Pancreas (tissue), 10 donors: ENCODE measurements at regions not wholly inside any gene's neighbourhood (a gene's known extent, or its start where the extent isn't known, plus 50 kb on each side); places are given as distances from the start of the nearest gene placed in this dataset.

Experiments used
- ATAC-seq, 4 donors: fragments of 200-7000 bp; cut with Tn5 transposase; one replicate each; pipeline versions ENCODE4 v1.8.0 to v1.9.1; 2020; ENCODE audit warnings: mild to moderate bottlenecking in 4 of 4, moderate library complexity in 4 of 4
- DNase-seq, 6 donors: peaks; one replicate each; pipeline ENCODE4 v3.0.0-alpha.2; 2020
- FAIRE-seq: peaks from 2 replicates; lab custom pipeline; 2012; peaks lifted over from hg19 to GRCh38; lab: Jason Lieb, UNC
- H3K27ac ChIP-seq, 4 donors: fragments of 200-600 bp; sonication (generic); 1 replicate in 3 of 4; 2 replicates in 1 of 4; pipeline versions ENCODE4 v1.5.0 to v1.8.0; 2020
- H3K27me3 ChIP-seq, 4 donors: fragments of 200-600 bp; one replicate each; pipeline ENCODE4 v1.8.0; 2021
- H3K36me3 ChIP-seq, 3 donors: fragments of 200-600 bp; sonication (generic) in 1 of 3; one replicate each; pipeline versions ENCODE4 v1.5.0 to v1.8.0; 2020 to 2021
- H3K4me1 ChIP-seq, 3 donors: fragments of 200-600 bp; one replicate each; pipeline ENCODE4 v1.8.0; 2021
- H3K4me3 ChIP-seq, 4 donors: fragments of 200-600 bp; sonication (generic) in 2 of 4; one replicate each; pipeline versions ENCODE4 v1.5.0 to v1.8.0; 2020 to 2021
- H3K9me3 ChIP-seq, 4 donors: fragments of 200-600 bp; one replicate each; pipeline ENCODE4 v1.8.0; 2021
- CTCF ChIP-seq, 4 donors: fragments of 200-600 bp; sonication (generic) in 3 of 4; IDR thresholded peaks; one replicate each; pipeline versions ENCODE4 v1.5.0 to v1.8.0; 2021; ENCODE audit warnings: antibody characterized with exemption in 4 of 4
- WGBS, 2 donors: extraction: QIAGEN DNeasy Blood & Tissue Kit; methylation state at CpG; one replicate each; pipeline ENCODE4 v1.1.7; 2013; 5-methylcytosine and 5-hydroxymethylcytosine counted together
- intact Hi-C, 3 donors: fragments of 100-400 bp; cut with DNase I; formaldehyde crosslinking; loops; one replicate each; pipeline versions ENCODE4 v1.11.1 to v1.14.2; 2022
- donor health status: healthy with polysubstance abuse.
- donor health status: DM: no; HTN: no; CAD: no; lungs with moderate emphysema.
- donor health status: DM: no; HTN: no; CAD: no.
- donor health status: control.
- donor health status: control.
- donor health status: Bipolar disorder and iron deficiency.
- donor health status: DM: yes; HTN: yes; CAD: no.
- donor health status: DM: no; HTN: no; CAD: no.
- donor health status: DM: no; HTN: no; CAD: no.
- donor health status: DM: yes; HTN: yes; CAD: no.

- H3K4me1 ChIP-seq = no peaks in the 10 kb centered on the region
- 66 to 76% methylated on average over 2 of the region's 2 CpGs for WGBS, 2 donors
- no peaks in the 10 kb centered on the region for H3K27me3 ChIP-seq
- no peaks in the 10 kb centered on the region for H3K36me3 ChIP-seq
- H3K27ac ChIP-seq = no peak overlapping the region
- no peak for TF ChIP-seq CTCF (IDR thresholded peaks at IDR 0.05)
- DNase-seq (no peak), ATAC-seq (no peak), FAIRE-seq (no peak)
- no peak overlapping the region for H3K4me3 ChIP-seq
- no peaks in the 10 kb centered on the region for H3K9me3 ChIP-seq
- intact Hi-C loops = no loop called here
These were observed 1568.8 kb downstream of the PLA2G4A start for GRCh38 chr1:188397521-188397920.

GRCh38 chr1:188402986-188403385 lies 1574.2 kb downstream of the PLA2G4A start:
- intact Hi-C loops = no loop called here
- Histone ChIP-seq H3K4me3 (no peak overlapping the region), H3K27me3 (no peaks in the 10 kb centered on the region), H3K9me3 (no peaks in the 10 kb centered on the region), H3K36me3 (no peaks in the 10 kb centered on the region), H3K27ac (no peak overlapping the region), H3K4me1 (no peaks in the 10 kb centered on the region)
- no peak for ATAC-seq
- WGBS, 2 donors = 59 to 66% methylated on average over 3 of the region's 3 CpGs
- TF ChIP-seq CTCF (IDR thresholded peaks at IDR 0.05) = no peak
- FAIRE-seq = no peak
- DNase-seq = no peak

GRCh38 chr1:188406636-188407035 lies 1577.9 kb downstream of the PLA2G4A start:
- FAIRE-seq (no peak), ATAC-seq (no peak), DNase-seq (no peak)
- no peaks in the 10 kb centered on the region for H3K4me1 ChIP-seq
- H3K27ac ChIP-seq = no peak overlapping the region
- no peak for TF ChIP-seq CTCF (IDR thresholded peaks at IDR 0.05)
- H3K4me3 ChIP-seq = no peak overlapping the region
- H3K27me3 ChIP-seq = no peaks in the 10 kb centered on the region
- WGBS, 2 donors = 50 to 67% methylated on average over 2 of the region's 2 CpGs
- H3K36me3 ChIP-seq = no peaks in the 10 kb centered on the region
- no peaks in the 10 kb centered on the region for H3K9me3 ChIP-seq
- intact Hi-C loops = no loop called here

GRCh38 chr1:188420177-188420576 lies 1591.4 kb downstream of the PLA2G4A start:
- H3K4me3 ChIP-seq = no peak overlapping the region
- H3K27me3 ChIP-seq = no peaks in the 10 kb centered on the region
- no peak for TF ChIP-seq CTCF (IDR thresholded peaks at IDR 0.05)
- no peak overlapping the region for H3K27ac ChIP-seq
- ATAC-seq (no peak), DNase-seq (no peak), FAIRE-seq (no peak)
- no peaks in the 10 kb centered on the region for H3K9me3 ChIP-seq
- 63 to 64% methylated on average over 1 of the region's 1 CpG for WGBS, 2 donors
- no peaks in the 10 kb centered on the region for H3K36me3 ChIP-seq
- no peaks in the 10 kb centered on the region for H3K4me1 ChIP-seq
- intact Hi-C loops = no loop called here

- H3K9me3 ChIP-seq = no peaks in the 10 kb centered on the region
- FAIRE-seq (no peak), DNase-seq (no peak), ATAC-seq (no peak)
- H3K27me3 ChIP-seq = no peaks in the 10 kb centered on the region
- no peak for TF ChIP-seq CTCF (IDR thresholded peaks at IDR 0.05)
- no peaks in the 10 kb centered on the region for H3K4me1 ChIP-seq
- intact Hi-C loops = no loop called here
- WGBS, 2 donors = 43 to 46% methylated on average over 1 of the region's 1 CpG
- no peak overlapping the region for H3K4me3 ChIP-seq
- H3K36me3 ChIP-seq = no peaks in the 10 kb centered on the region
- H3K27ac ChIP-seq = no peak overlapping the region
These were observed 1594.3 kb downstream of the PLA2G4A start for GRCh38 chr1:188423073-188423472.
